IMR-90 (cell line): ENCODE measurements at regions not wholly inside any gene's neighbourhood (a gene's known extent, or its start where the extent isn't known, plus 50 kb on each side); places are given as distances from the start of the nearest gene placed in this dataset.

Source experiments
- ATAC-seq: fragments of 200-7000 bp; cut with Tn5 transposase; 2 replicates; pipeline ENCODE4 v1.9.1; 2020; ENCODE audit warnings: low read depth, mild to moderate bottlenecking, moderate library complexity
- BruUV-seq: library from RNA; stranded (reverse); fragments of 400-500 nt; replicated peaks from 2 replicates; lab custom pipeline; 2021; lab: Mats Ljungman, UMichigan
- CTCF ChIA-PET: fragments of 300-600 bp; formaldehyde crosslinking; extraction: SDS; loops from one replicate; lab custom pipeline; 2021; ENCODE audit warnings: antibody characterized with exemption; lab: Yijun Ruan, JAX
- POLR2A ChIA-PET: fragments of 300-600 bp; sonication (Branson Sonifier 250); formaldehyde crosslinking; loops from one replicate; lab custom pipeline; 2022; ENCODE audit warnings: antibody characterized with exemption; ENCODE audit not compliant: unreplicated experiment; lab: Charles Lee
- DNase-seq: peaks from one replicate; pipeline ENCODE4 v3.0.0; 2013
- H2AFZ ChIP-seq: replicated peaks from 2 replicates; pipeline ENCODE3; 2013; ENCODE audit warnings: low read length, mild to moderate bottlenecking; ENCODE audit not compliant: poor library complexity
- H2AK5ac ChIP-seq: 2 replicates; pipeline ENCODE4 v1.6.1; 2013; ENCODE audit warnings: low read depth, low read length, inconsistent platforms
- H2AK9ac ChIP-seq: replicated peaks from 2 replicates; pipeline ENCODE3; 2013; ENCODE audit warnings: mild to moderate bottlenecking, low read depth, low read length, moderate library complexity; ENCODE audit not compliant: poor library complexity
- H2BK120ac ChIP-seq: 2 replicates; pipeline ENCODE4 v1.6.1; 2013; ENCODE audit warnings: low read depth, low read length, inconsistent platforms
- H2BK15ac ChIP-seq: 3 replicates; pipeline ENCODE4 v1.6.1; 2013; ENCODE audit warnings: low read depth, low read length, inconsistent platforms
- H2BK20ac ChIP-seq: 2 replicates; pipeline ENCODE4 v1.6.1; 2013; ENCODE audit warnings: low read depth, mild to moderate bottlenecking, inconsistent platforms, low read length, moderate library complexity
- H2BK5ac ChIP-seq: 2 replicates; pipeline ENCODE4 v1.6.1; 2013; ENCODE audit warnings: mild to moderate bottlenecking, low read depth, low read length, inconsistent platforms; ENCODE audit not compliant: poor library complexity, severe bottlenecking
- H3K14ac ChIP-seq: replicated peaks from 2 replicates; pipeline ENCODE4 v1.6.1; 2013; ENCODE audit warnings: low read depth, low read length, inconsistent platforms
- H3K18ac ChIP-seq: 2 replicates; pipeline ENCODE4 v1.6.1; 2013; ENCODE audit warnings: low read depth, low read length, control low read depth
- H3K23ac ChIP-seq: 2 replicates; pipeline ENCODE4 v1.6.1; 2013; ENCODE audit warnings: low read depth, low read length, inconsistent platforms
- H3K27ac ChIP-seq: 2 replicates; pipeline ENCODE4 v1.5.1; 2013; ENCODE audit warnings: mild to moderate bottlenecking, control low read depth, low read length; ENCODE audit not compliant: insufficient read depth
- H3K27me3 ChIP-seq: 2 replicates; pipeline ENCODE4 v1.6.1; 2013; ENCODE audit warnings: low read length; ENCODE audit not compliant: control insufficient read depth, insufficient read depth
- H3K36me3 ChIP-seq: 2 replicates; pipeline ENCODE4 v1.6.1; 2013; ENCODE audit warnings: low read length, mixed read lengths; ENCODE audit not compliant: control insufficient read depth, insufficient read depth
- H3K4ac ChIP-seq: 2 replicates; pipeline ENCODE4 v1.6.1; 2013; ENCODE audit warnings: low read depth, low read length, inconsistent platforms
- H3K4me1 ChIP-seq: 2 replicates; pipeline ENCODE4 v1.6.1; 2013; ENCODE audit warnings: low read length, mixed read lengths; ENCODE audit not compliant: control insufficient read depth, insufficient read depth
- H3K4me2 ChIP-seq: 2 replicates; pipeline ENCODE4 v1.6.1; 2013; ENCODE audit warnings: low read depth, mild to moderate bottlenecking, control low read depth, low read length, moderate library complexity
- H3K4me3 ChIP-seq: 2 replicates; pipeline ENCODE4 v1.5.1; 2013; ENCODE audit warnings: low read depth, mild to moderate bottlenecking, control low read depth, low read length, moderate library complexity; ENCODE audit not compliant: insufficient read depth
- H3K56ac ChIP-seq: 2 replicates; pipeline ENCODE4 v1.6.1; 2013; ENCODE audit warnings: low read length, inconsistent platforms; ENCODE audit not compliant: insufficient read depth; ENCODE audit errors: extremely low read depth
- H3K79me1 ChIP-seq, 2 experiments: 2 replicates each; pipeline ENCODE4 v1.6.1; 2013; ENCODE audit warnings: low read length in 2 of 2, inconsistent platforms in 1 of 2, low read depth in 1 of 2
- H3K9ac ChIP-seq: 2 replicates; pipeline ENCODE4 v1.6.1; 2013; ENCODE audit warnings: low read depth, low read length, control low read depth
- H3K9me1 ChIP-seq: 2 replicates; pipeline ENCODE4 v1.6.1; 2013; ENCODE audit warnings: low read length, inconsistent platforms; ENCODE audit not compliant: insufficient read depth
- H3K9me3 ChIP-seq: 2 replicates; pipeline ENCODE4 v1.6.1; 2013; ENCODE audit warnings: low read length; ENCODE audit not compliant: control insufficient read depth, insufficient read depth
- H4K20me1 ChIP-seq: 2 replicates; pipeline ENCODE4 v1.6.1; 2013; ENCODE audit warnings: low read length, inconsistent platforms; ENCODE audit not compliant: insufficient read depth
- H4K5ac ChIP-seq: 2 replicates; pipeline ENCODE4 v1.6.1; 2013; ENCODE audit warnings: mild to moderate bottlenecking, low read depth, low read length, control low read depth
- H4K8ac ChIP-seq, 2 experiments: 2 replicates each; pipeline ENCODE4 v1.6.1; 2013; ENCODE audit warnings: low read depth in 2 of 2, low read length in 2 of 2, control low read depth in 1 of 2, inconsistent platforms in 1 of 2
- H4K91ac ChIP-seq: 2 replicates; pipeline ENCODE4 v1.6.1; 2013; ENCODE audit warnings: low read depth, low read length, inconsistent platforms; ENCODE audit not compliant: insufficient read depth
- MAZ ChIP-seq: IDR thresholded peaks from 2 replicates; pipeline ENCODE4 v1.6.1; 2012; ENCODE audit warnings: low read depth, mild to moderate bottlenecking, low read length, improper control_type of control experiment, moderate library complexity, borderline replicate concordance
- WGBS, 2 experiments: methylation state at CpG; one replicate each; pipeline versions ENCODE4 v1.1.5 to v1.1.7; 2013; ENCODE audit warnings: missing lambda C conversion rate in 2 of 2; ENCODE audit not compliant: insufficient read length in 1 of 2; ENCODE audit errors: extremely low coverage in 2 of 2; 5-methylcytosine and 5-hydroxymethylcytosine counted together
- dilution Hi-C: fragments of 300-500 bp; cut with HindIII; formaldehyde crosslinking; loops from one replicate; pipeline ENCODE4 v1.14.3; 2018; ENCODE audit warnings: low sequenced_read_pairs; ENCODE audit not compliant: unreplicated experiment
- in situ Hi-C: fragments of 300-500 bp; cut with MboI; formaldehyde crosslinking; loops from 3 replicates; pipeline ENCODE4 v1.14.3; 2019; ENCODE audit warnings: low sequenced_read_pairs, inconsistent platforms, mixed read lengths
- intact Hi-C: fragments of 100-400 bp; cut with micrococcal nuclease; formaldehyde crosslinking; loops from 2 replicates; pipeline ENCODE4 v1.10.0; 2022
- TF ChIP-seq, protein P1 (sequence below): fragments of 150-350 bp; IDR thresholded peaks from 2 replicates; pipeline ENCODE4 v1.6.1; 2016; ENCODE audit warnings: low read depth, mild to moderate bottlenecking, low read length, moderate library complexity, borderline replicate concordance

- Histone ChIP-seq H4K20me1 (no peaks in the 10 kb centered on the region), H3K79me1 (no peaks in the 10 kb centered on the region), H3K4me3 (no peak overlapping the region), H3K36me3 (no peaks in the 10 kb centered on the region), H3K56ac (no peak overlapping the region), H3K4ac (no peak overlapping the region), H3K9ac (no peak overlapping the region), H2BK5ac (no peak overlapping the region), H2BK20ac (no peak overlapping the region), H2BK15ac (no peak overlapping the region), H3K14ac (no peak overlapping the region), H2AFZ (no peak overlapping the region), H3K4me1 (no peaks in the 10 kb centered on the region), H3K27ac (no peak overlapping the region), H4K5ac (no peak overlapping the region), H3K4me2 (no peak overlapping the region), H3K9me3 (no peaks in the 10 kb centered on the region), H3K27me3 (no peaks in the 10 kb centered on the region; the same call in 1 of the 2 replicates), H2BK120ac (no peak overlapping the region), H4K91ac (no peak overlapping the region), H4K8ac (no peak overlapping the region), H3K9me1 (no peaks in the 10 kb centered on the region), H3K18ac (no peak overlapping the region), H3K23ac (no peak overlapping the region), H2AK5ac (no peak overlapping the region), H2AK9ac (no peak overlapping the region)
- DNase-seq (no peak), ATAC-seq (no peak)
- ChIA-PET CTCF (no interaction called here), POLR2A (no interaction called here)
- TF ChIP-seq, protein P1, sequence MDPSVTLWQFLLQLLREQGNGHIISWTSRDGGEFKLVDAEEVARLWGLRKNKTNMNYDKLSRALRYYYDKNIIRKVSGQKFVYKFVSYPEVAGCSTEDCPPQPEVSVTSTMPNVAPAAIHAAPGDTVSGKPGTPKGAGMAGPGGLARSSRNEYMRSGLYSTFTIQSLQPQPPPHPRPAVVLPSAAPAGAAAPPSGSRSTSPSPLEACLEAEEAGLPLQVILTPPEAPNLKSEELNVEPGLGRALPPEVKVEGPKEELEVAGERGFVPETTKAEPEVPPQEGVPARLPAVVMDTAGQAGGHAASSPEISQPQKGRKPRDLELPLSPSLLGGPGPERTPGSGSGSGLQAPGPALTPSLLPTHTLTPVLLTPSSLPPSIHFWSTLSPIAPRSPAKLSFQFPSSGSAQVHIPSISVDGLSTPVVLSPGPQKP = no peak
- no peak for TF ChIP-seq MAZ
- dilution Hi-C loops (no loop called here), intact Hi-C loops (no loop called here), in situ Hi-C loops (no loop called here)
- 43% methylated on average over 5 of the region's 12 CpGs; no CpG with 5 or more reads in 1 of the 2 experiments for WGBS, 2 experiments
- BruUV-seq = no TSS peak
These were observed 275.9 kb upstream of the SOX4 start for GRCh38 chr6:21317642-21318041.
